ENCODE measurements at regions not wholly inside any gene's neighbourhood (a gene's known extent, or its start where the extent isn't known, plus 50 kb on each side); places are given as distances from the start of the nearest gene placed in this dataset.
"Not testable (repeated sequence)": the region's sequence is repeated elsewhere in the genome, so short reads cannot be mapped to it uniquely, and the experiment has no call there.

GRCh38 chr15:79606831-79607355 lies 174.8 kb downstream of the MINAR1 start:
- H3K27me3 ChIP-seq (ENCODE audit: control insufficient read depth, insufficient read depth, low read length), result no peaks in the 10 kb centered on the region

GRCh38 chr15:79608066-79608864 lies 176.1 kb downstream of the MINAR1 start:
- Histone ChIP-seq H3K9me3 (ENCODE audit: control insufficient read depth, insufficient read depth, low read length) (no peaks in the 10 kb centered on the region), H3K4me1 (ENCODE audit: control insufficient read depth, insufficient read depth, low read length) (no peaks in the 10 kb centered on the region), H3K9ac (ENCODE audit: low read depth, low read length) (no peak overlapping the region), H3K4me3 (ENCODE audit: low read depth, low read length) (no peak overlapping the region), H3K27me3 (ENCODE audit: control insufficient read depth, insufficient read depth, low read length) (no peaks in the 10 kb centered on the region), H3K36me3 (ENCODE audit: control insufficient read depth, insufficient read depth, low read length) (no peaks in the 10 kb centered on the region), H3K27ac (ENCODE audit: low read depth, low read length) (no peak overlapping the region)

More at GRCh38 chr15:79606831-79607355, 174.8 kb downstream of the MINAR1 start:
- Histone ChIP-seq H3K4me3 (ENCODE audit: low read depth, low read length) (no peak overlapping the region), H3K36me3 (ENCODE audit: control insufficient read depth, insufficient read depth, low read length) (no peaks in the 10 kb centered on the region), H3K4me1 (ENCODE audit: control insufficient read depth, insufficient read depth, low read length) (no peaks in the 10 kb centered on the region), H3K9ac (ENCODE audit: low read depth, low read length) (no peak overlapping the region), H3K27ac (ENCODE audit: low read depth, low read length) (no peak overlapping the region), H3K9me3 (ENCODE audit: control insufficient read depth, insufficient read depth, low read length) (no peaks in the 10 kb centered on the region)

GRCh38 chr15:79609506-79609905 lies 177.4 kb downstream of the MINAR1 start:
- no peak overlapping the region for H3K27ac ChIP-seq (ENCODE audit: low read depth, low read length)
- H3K4me1 ChIP-seq (ENCODE audit: control insufficient read depth, insufficient read depth, low read length), result no peaks in the 10 kb centered on the region
- H3K9ac ChIP-seq (ENCODE audit: low read depth, low read length), result no peak overlapping the region
- no peaks in the 10 kb centered on the region for H3K27me3 ChIP-seq (ENCODE audit: control insufficient read depth, insufficient read depth, low read length)
- H3K4me3 ChIP-seq (ENCODE audit: low read depth, low read length), result no peak overlapping the region
- H3K9me3 ChIP-seq (ENCODE audit: control insufficient read depth, insufficient read depth, low read length), result no peaks in the 10 kb centered on the region
- no peaks in the 10 kb centered on the region for H3K36me3 ChIP-seq (ENCODE audit: control insufficient read depth, insufficient read depth, low read length)

GRCh38 chr15:79610021-79610420 lies 177.9 kb downstream of the MINAR1 start:
- no peaks in the 10 kb centered on the region for H3K9me3 ChIP-seq (ENCODE audit: control insufficient read depth, insufficient read depth, low read length)
- H3K4me1 ChIP-seq (ENCODE audit: control insufficient read depth, insufficient read depth, low read length), result no peaks in the 10 kb centered on the region
- H3K36me3 ChIP-seq (ENCODE audit: control insufficient read depth, insufficient read depth, low read length), result no peaks in the 10 kb centered on the region
- no peaks in the 10 kb centered on the region for H3K27me3 ChIP-seq (ENCODE audit: control insufficient read depth, insufficient read depth, low read length)
- H3K27ac ChIP-seq (ENCODE audit: low read depth, low read length), result no peak overlapping the region
- no peak overlapping the region for H3K9ac ChIP-seq (ENCODE audit: low read depth, low read length)
- no peak overlapping the region for H3K4me3 ChIP-seq (ENCODE audit: low read depth, low read length)

- Histone ChIP-seq H3K9me3 (ENCODE audit: control insufficient read depth, insufficient read depth, low read length) (no peaks in the 10 kb centered on the region), H3K4me1 (ENCODE audit: control insufficient read depth, insufficient read depth, low read length) (no peaks in the 10 kb centered on the region), H3K36me3 (ENCODE audit: control insufficient read depth, insufficient read depth, low read length) (no peaks in the 10 kb centered on the region), H3K27ac (ENCODE audit: low read depth, low read length) (no peak overlapping the region), H3K4me3 (ENCODE audit: low read depth, low read length) (no peak overlapping the region), H3K27me3 (ENCODE audit: control insufficient read depth, insufficient read depth, low read length) (no peaks in the 10 kb centered on the region), H3K9ac (ENCODE audit: low read depth, low read length) (no peak overlapping the region)
These were observed 183.6 kb downstream of the MINAR1 start for GRCh38 chr15:79615754-79616153.

GRCh38 chr15:79617071-79617470 lies 184.9 kb downstream of the MINAR1 start:
- Histone ChIP-seq H3K9me3 (ENCODE audit: control insufficient read depth, insufficient read depth, low read length) (no peaks in the 10 kb centered on the region), H3K27me3 (ENCODE audit: control insufficient read depth, insufficient read depth, low read length) (no peaks in the 10 kb centered on the region), H3K36me3 (ENCODE audit: control insufficient read depth, insufficient read depth, low read length) (no peaks in the 10 kb centered on the region), H3K9ac (ENCODE audit: low read depth, low read length) (no peak overlapping the region), H3K4me3 (ENCODE audit: low read depth, low read length) (no peak overlapping the region), H3K4me1 (ENCODE audit: control insufficient read depth, insufficient read depth, low read length) (no peaks in the 10 kb centered on the region), H3K27ac (ENCODE audit: low read depth, low read length) (no peak overlapping the region)

- H3K4me1 ChIP-seq (ENCODE audit: control insufficient read depth, insufficient read depth, low read length), result no peaks in the 10 kb centered on the region
- no peak overlapping the region for H3K4me3 ChIP-seq (ENCODE audit: low read depth, low read length)
- H3K27ac ChIP-seq (ENCODE audit: low read depth, low read length), result no peak overlapping the region
- H3K27me3 ChIP-seq (ENCODE audit: control insufficient read depth, insufficient read depth, low read length), result no peaks in the 10 kb centered on the region
- no peak overlapping the region for H3K9ac ChIP-seq (ENCODE audit: low read depth, low read length)
- no peaks in the 10 kb centered on the region for H3K36me3 ChIP-seq (ENCODE audit: control insufficient read depth, insufficient read depth, low read length)
- no peaks in the 10 kb centered on the region for H3K9me3 ChIP-seq (ENCODE audit: control insufficient read depth, insufficient read depth, low read length)
These were observed 188.1 kb downstream of the MINAR1 start for GRCh38 chr15:79620112-79620857.

- H3K27ac ChIP-seq (ENCODE audit: low read depth, low read length); H3K9me3 ChIP-seq (ENCODE audit: control insufficient read depth, insufficient read depth, low read length); H3K27me3 ChIP-seq (ENCODE audit: control insufficient read depth, insufficient read depth, low read length): not testable (repeated sequence)
These were observed 189.7 kb downstream of the MINAR1 start for GRCh38 chr15:79621805-79622204.

GRCh38 chr15:79623488-79623887 lies 191.4 kb downstream of the MINAR1 start:
- no peaks in the 10 kb centered on the region for H3K27me3 ChIP-seq (ENCODE audit: control insufficient read depth, insufficient read depth, low read length)
- no peak overlapping the region for H3K27ac ChIP-seq (ENCODE audit: low read depth, low read length)
- no peaks in the 10 kb centered on the region for H3K36me3 ChIP-seq (ENCODE audit: control insufficient read depth, insufficient read depth, low read length)
- no peak overlapping the region for H3K9ac ChIP-seq (ENCODE audit: low read depth, low read length)
- H3K4me1 ChIP-seq (ENCODE audit: control insufficient read depth, insufficient read depth, low read length), result no peaks in the 10 kb centered on the region
- H3K4me3 ChIP-seq (ENCODE audit: low read depth, low read length), result no peak overlapping the region
- no peaks in the 10 kb centered on the region for H3K9me3 ChIP-seq (ENCODE audit: control insufficient read depth, insufficient read depth, low read length)

More at GRCh38 chr15:79621805-79622204, 189.7 kb downstream of the MINAR1 start:
- not testable (repeated sequence) for H3K36me3 ChIP-seq (ENCODE audit: control insufficient read depth, insufficient read depth, low read length); H3K4me1 ChIP-seq (ENCODE audit: control insufficient read depth, insufficient read depth, low read length); H3K9ac ChIP-seq (ENCODE audit: low read depth, low read length); H3K4me3 ChIP-seq (ENCODE audit: low read depth, low read length)

- H3K27me3 ChIP-seq (ENCODE audit: control insufficient read depth, insufficient read depth, low read length), result no peaks in the 10 kb centered on the region
- H3K9me3 ChIP-seq (ENCODE audit: control insufficient read depth, insufficient read depth, low read length), result no peaks in the 10 kb centered on the region
- H3K4me1 ChIP-seq (ENCODE audit: control insufficient read depth, insufficient read depth, low read length), result no peaks in the 10 kb centered on the region
- H3K4me3 ChIP-seq (ENCODE audit: low read depth, low read length), result no peak overlapping the region
- H3K9ac ChIP-seq (ENCODE audit: low read depth, low read length), result no peak overlapping the region
- H3K27ac ChIP-seq (ENCODE audit: low read depth, low read length), result no peak overlapping the region
- no peaks in the 10 kb centered on the region for H3K36me3 ChIP-seq (ENCODE audit: control insufficient read depth, insufficient read depth, low read length)
These were observed 197.6 kb downstream of the MINAR1 start for GRCh38 chr15:79629687-79630086.

- Histone ChIP-seq H3K9me3 (ENCODE audit: control insufficient read depth, insufficient read depth, low read length) (no peaks in the 10 kb centered on the region), H3K27ac (ENCODE audit: low read depth, low read length) (no peak overlapping the region), H3K36me3 (ENCODE audit: control insufficient read depth, insufficient read depth, low read length) (no peaks in the 10 kb centered on the region), H3K4me1 (ENCODE audit: control insufficient read depth, insufficient read depth, low read length) (no peaks in the 10 kb centered on the region), H3K4me3 (ENCODE audit: low read depth, low read length) (no peak overlapping the region), H3K27me3 (ENCODE audit: control insufficient read depth, insufficient read depth, low read length) (no peaks in the 10 kb centered on the region), H3K9ac (ENCODE audit: low read depth, low read length) (no peak overlapping the region)
These were observed 200.3 kb downstream of the MINAR1 start for GRCh38 chr15:79632457-79632856.
